Smooth muscle cell (in vitro differentiated cells): ENCODE measurements at regions not wholly inside any gene's neighbourhood (a gene's known extent, or its start where the extent isn't known, plus 50 kb on each side); places are given as distances from the start of the nearest gene placed in this dataset.
"Not testable (repeated sequence)": the region's sequence is repeated elsewhere in the genome, so short reads cannot be mapped to it uniquely, and the experiment has no call there.

Source experiments
- DNase-seq: peaks from one replicate; lab custom pipeline; 2025; ENCODE audit not compliant: unreplicated experiment; lab: John Stamatoyannopoulos, UW
- H2AFZ ChIP-seq: fragments of 200-600 bp; sonication (generic); 2 replicates; pipeline ENCODE4 v1.6.0; 2016; ENCODE audit warnings: antibody characterized with exemption, low read depth, mild to moderate bottlenecking
- H3F3A ChIP-seq: fragments of 200-600 bp; sonication (generic); 2 replicates; pipeline ENCODE4 v1.6.0; 2017; ENCODE audit warnings: antibody characterized with exemption, low read depth
- H3K27ac ChIP-seq: fragments of 200-600 bp; sonication (generic); 2 replicates; pipeline ENCODE4 v1.5.1; 2016; ENCODE audit warnings: low read depth, mild to moderate bottlenecking
- H3K27me3 ChIP-seq: fragments of 200-600 bp; sonication (generic); 2 replicates; pipeline ENCODE4 v1.6.1; 2016; ENCODE audit warnings: low read depth, mild to moderate bottlenecking
- H3K36me3 ChIP-seq: fragments of 200-600 bp; sonication (generic); 2 replicates; pipeline ENCODE4 v1.5.1; 2016; ENCODE audit warnings: low read depth
- H3K4me1 ChIP-seq: fragments of 200-600 bp; sonication (generic); 2 replicates; pipeline ENCODE4 v1.5.1; 2016; ENCODE audit warnings: low read depth
- H3K4me2 ChIP-seq: fragments of 200-600 bp; sonication (generic); 2 replicates; pipeline ENCODE4 v1.6.0; 2016; ENCODE audit warnings: mild to moderate bottlenecking
- H3K4me3 ChIP-seq: fragments of 200-600 bp; sonication (generic); 2 replicates; pipeline ENCODE4 v1.5.1; 2016; ENCODE audit warnings: mild to moderate bottlenecking
- H3K79me2 ChIP-seq: fragments of 200-600 bp; sonication (generic); 2 replicates; pipeline ENCODE4 v1.6.0; 2016; ENCODE audit warnings: low read depth, mild to moderate bottlenecking
- H3K9ac ChIP-seq: fragments of 200-600 bp; sonication (generic); 2 replicates; pipeline ENCODE4 v1.6.0; 2016; ENCODE audit warnings: low read depth
- H3K9me3 ChIP-seq: fragments of 200-600 bp; sonication (generic); replicated peaks from 2 replicates; pipeline ENCODE4 v1.5.1; 2016; ENCODE audit warnings: low read depth
- H4K20me1 ChIP-seq: fragments of 200-600 bp; sonication (generic); 2 replicates; pipeline ENCODE4 v1.6.0; 2016; ENCODE audit warnings: low read depth
- WGBS: methylation state at CpG from one replicate; pipeline ENCODE4 v1.1.7; 2016; ENCODE audit warnings: low lambda C conversion rate; 5-methylcytosine and 5-hydroxymethylcytosine counted together
- TF ChIP-seq, protein P1 (sequence below): fragments of 200-600 bp; sonication (generic); IDR thresholded peaks from 2 replicates; pipeline ENCODE4 v1.5.1; 2017; ENCODE audit warnings: borderline replicate concordance, mild to moderate bottlenecking, antibody characterized with exemption; ENCODE audit not compliant: insufficient read depth, poor library complexity, severe bottlenecking

DNA sequence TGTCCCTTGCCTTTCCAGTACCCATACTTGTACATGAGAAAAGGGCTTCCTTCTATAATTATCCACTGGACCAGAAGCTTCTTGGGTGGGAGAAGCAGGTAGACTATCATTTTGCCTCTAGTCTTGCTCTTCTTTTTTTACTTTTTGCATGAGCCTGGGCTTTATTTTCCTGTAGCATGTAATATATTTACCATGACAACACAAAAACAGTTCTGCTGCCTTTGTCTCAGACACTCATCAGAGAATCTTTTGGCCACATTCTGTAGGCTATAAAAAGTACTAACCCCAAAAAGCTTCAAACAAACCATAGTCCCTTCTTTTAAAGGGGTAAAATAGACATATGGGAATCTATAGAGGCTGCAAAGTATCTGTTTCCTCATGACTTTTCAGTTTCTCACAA lies 339.2 kb upstream of the PIK3R1 start:
- Histone ChIP-seq H3K27ac (no peak overlapping the region), H3F3A (peaks cover 10% of the 10 kb centered on the region), H2AFZ (no peak overlapping the region), H3K27me3 (no peaks in the 10 kb centered on the region), H3K36me3 (no peaks in the 10 kb centered on the region), H3K4me1 (no peaks in the 10 kb centered on the region), H3K4me3 (no peak overlapping the region), H3K79me2 (no peaks in the 10 kb centered on the region), H3K9me3 (no peaks in the 10 kb centered on the region), H4K20me1 (no peaks in the 10 kb centered on the region), H3K4me2 (no peak overlapping the region), H3K9ac (no peak overlapping the region)
- no peak for DNase-seq
- TF ChIP-seq, protein P1, sequence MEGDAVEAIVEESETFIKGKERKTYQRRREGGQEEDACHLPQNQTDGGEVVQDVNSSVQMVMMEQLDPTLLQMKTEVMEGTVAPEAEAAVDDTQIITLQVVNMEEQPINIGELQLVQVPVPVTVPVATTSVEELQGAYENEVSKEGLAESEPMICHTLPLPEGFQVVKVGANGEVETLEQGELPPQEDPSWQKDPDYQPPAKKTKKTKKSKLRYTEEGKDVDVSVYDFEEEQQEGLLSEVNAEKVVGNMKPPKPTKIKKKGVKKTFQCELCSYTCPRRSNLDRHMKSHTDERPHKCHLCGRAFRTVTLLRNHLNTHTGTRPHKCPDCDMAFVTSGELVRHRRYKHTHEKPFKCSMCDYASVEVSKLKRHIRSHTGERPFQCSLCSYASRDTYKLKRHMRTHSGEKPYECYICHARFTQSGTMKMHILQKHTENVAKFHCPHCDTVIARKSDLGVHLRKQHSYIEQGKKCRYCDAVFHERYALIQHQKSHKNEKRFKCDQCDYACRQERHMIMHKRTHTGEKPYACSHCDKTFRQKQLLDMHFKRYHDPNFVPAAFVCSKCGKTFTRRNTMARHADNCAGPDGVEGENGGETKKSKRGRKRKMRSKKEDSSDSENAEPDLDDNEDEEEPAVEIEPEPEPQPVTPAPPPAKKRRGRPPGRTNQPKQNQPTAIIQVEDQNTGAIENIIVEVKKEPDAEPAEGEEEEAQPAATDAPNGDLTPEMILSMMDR, result no peak

DNA sequence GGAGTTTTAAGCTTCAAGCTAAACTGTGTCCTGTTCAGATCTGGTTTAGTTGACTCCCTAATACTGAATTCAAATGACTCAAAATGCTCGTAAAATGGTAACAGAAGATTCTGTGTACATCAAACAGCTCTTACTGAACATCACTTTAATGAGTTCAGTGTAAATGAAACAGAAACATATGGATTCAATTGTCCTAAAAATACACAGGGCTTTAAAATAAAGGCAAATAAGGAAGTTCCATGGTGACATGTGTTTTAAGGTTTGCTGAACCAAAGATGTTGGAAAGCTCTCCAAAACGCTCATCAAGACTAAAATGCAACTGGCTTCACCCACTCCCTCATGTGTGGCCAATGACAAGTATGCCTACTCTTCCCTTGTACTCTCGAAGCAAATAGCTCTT lies 340.0 kb upstream of the PIK3R1 start:
- no peak overlapping the region for H3K4me2 ChIP-seq
- H3K27me3 ChIP-seq, result no peaks in the 10 kb centered on the region
- no peak overlapping the region for H2AFZ ChIP-seq
- H3K36me3 ChIP-seq, result no peaks in the 10 kb centered on the region
- no peaks in the 10 kb centered on the region for H4K20me1 ChIP-seq
- no peak overlapping the region for H3K27ac ChIP-seq
- no peak overlapping the region for H3K9ac ChIP-seq
- H3K4me3 ChIP-seq, result no peak overlapping the region
- WGBS, result 50% methylated on average over 3 of the region's 3 CpGs
- no peak for DNase-seq
- no peaks in the 10 kb centered on the region for H3K9me3 ChIP-seq
- no peaks in the 10 kb centered on the region for H3K79me2 ChIP-seq
- H3K4me1 ChIP-seq, result no peaks in the 10 kb centered on the region
- peaks cover 10% of the 10 kb centered on the region for H3F3A ChIP-seq
- TF ChIP-seq, protein P1, result no peak

DNA sequence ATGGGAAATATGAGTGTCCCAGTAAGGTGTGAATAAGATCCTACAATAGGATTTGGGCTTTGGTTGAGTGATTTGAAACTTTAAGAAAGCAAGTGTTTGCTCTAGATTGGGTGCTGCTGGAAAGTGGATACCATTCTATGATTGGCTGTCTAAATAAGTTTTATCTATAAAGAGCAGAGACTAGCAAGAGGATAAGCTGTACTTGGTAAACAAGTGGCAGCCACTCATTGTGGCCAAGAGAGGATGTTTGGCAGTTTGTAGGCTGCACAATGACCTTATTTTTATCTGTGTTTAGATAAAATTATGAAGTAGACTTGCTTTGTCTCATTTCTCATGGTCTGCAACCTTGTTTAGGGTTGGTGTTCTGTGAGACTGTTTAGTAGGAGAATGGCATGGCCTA lies 341.6 kb upstream of the PIK3R1 start:
- no peak overlapping the region for H3K4me3 ChIP-seq
- no peaks in the 10 kb centered on the region for H3K79me2 ChIP-seq
- H3K9me3 ChIP-seq, result no peaks in the 10 kb centered on the region
- H4K20me1 ChIP-seq, result no peaks in the 10 kb centered on the region
- H3K9ac ChIP-seq, result no peak overlapping the region
- TF ChIP-seq, protein P1, result no peak
- no peak overlapping the region for H3K27ac ChIP-seq
- no peaks in the 10 kb centered on the region for H3K27me3 ChIP-seq
- peaks cover 8% of the 10 kb centered on the region for H3F3A ChIP-seq
- DNase-seq, result no peak
- no peak overlapping the region for H2AFZ ChIP-seq
- no peaks in the 10 kb centered on the region for H3K36me3 ChIP-seq
- no peaks in the 10 kb centered on the region for H3K4me1 ChIP-seq
- no peak overlapping the region for H3K4me2 ChIP-seq

DNA sequence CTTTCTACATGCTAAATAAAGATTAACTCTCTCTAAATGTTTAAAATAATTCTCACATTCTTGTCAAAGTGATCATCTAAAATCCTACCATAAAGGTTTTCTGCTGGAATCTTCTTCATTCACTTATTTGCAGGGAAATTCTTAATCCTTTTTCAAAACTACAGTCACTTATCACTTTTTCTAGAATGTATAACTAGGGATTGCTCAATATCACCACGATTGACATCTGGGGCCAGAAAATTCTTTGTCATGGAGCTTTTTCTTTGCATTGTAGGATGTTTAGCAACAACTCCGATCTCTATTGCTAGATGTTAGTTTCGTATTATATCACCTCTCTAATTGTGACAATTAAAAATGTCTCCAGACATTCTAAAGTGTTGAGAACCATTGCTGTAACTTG lies 344.9 kb upstream of the PIK3R1 start:
- Histone ChIP-seq H3K9ac (no peak overlapping the region), H3K27me3 (no peaks in the 10 kb centered on the region), H3K4me1 (no peaks in the 10 kb centered on the region), H3K27ac (no peak overlapping the region), H3K4me2 (no peak overlapping the region), H3K36me3 (no peaks in the 10 kb centered on the region), H3F3A (peaks cover 3% of the 10 kb centered on the region), H3K4me3 (no peak overlapping the region), H3K9me3 (no peaks in the 10 kb centered on the region), H3K79me2 (no peaks in the 10 kb centered on the region), H4K20me1 (no peaks in the 10 kb centered on the region), H2AFZ (no peak overlapping the region)
- TF ChIP-seq, protein P1, result no peak
- no peak for DNase-seq
- WGBS, result 83% methylated on average over 3 of the region's 3 CpGs

DNA sequence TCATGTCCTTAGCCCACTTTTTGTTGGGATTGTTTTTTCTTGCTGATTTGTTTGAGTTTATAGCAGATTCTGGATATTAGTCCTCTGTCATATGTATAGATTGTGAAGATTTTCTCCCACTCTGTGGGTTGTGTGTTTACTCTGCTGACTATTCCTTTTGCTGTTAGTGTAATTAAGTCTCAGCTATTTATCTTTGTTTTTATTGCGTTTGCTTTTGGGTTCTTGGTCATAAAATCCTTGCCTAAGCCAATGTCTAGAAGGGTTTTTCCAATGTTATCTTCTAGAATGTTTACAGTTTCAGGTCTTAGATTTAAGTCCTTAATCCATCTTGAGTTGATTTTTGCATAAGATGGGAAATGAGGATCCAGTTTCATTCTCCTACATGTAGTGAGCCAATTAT lies 351.2 kb upstream of the PIK3R1 start:
- not testable (repeated sequence) for H4K20me1 ChIP-seq, H3K4me1 ChIP-seq, DNase-seq, H3K4me2 ChIP-seq, H3K79me2 ChIP-seq, H3K9me3 ChIP-seq, H3K27me3 ChIP-seq, H3F3A ChIP-seq, H3K27ac ChIP-seq, H3K4me3 ChIP-seq, H3K36me3 ChIP-seq, H3K9ac ChIP-seq, H2AFZ ChIP-seq
- WGBS, result 0% methylated on average over 1 of the region's 1 CpG
